Mesendoderm (in vitro differentiated cells): ENCODE measurements at regions not wholly inside any gene's neighbourhood (a gene's known extent, or its start where the extent isn't known, plus 50 kb on each side); places are given as distances from the start of the nearest gene placed in this dataset.

Experiments used
- DNase-seq: peaks from one replicate; pipeline ENCODE4 v3.0.0; 2013
- H2AK5ac ChIP-seq: 2 replicates; pipeline ENCODE4 v1.6.1; 2013; ENCODE audit warnings: low read length, inconsistent platforms
- H2BK120ac ChIP-seq: 2 replicates; pipeline ENCODE4 v1.6.1; 2013; ENCODE audit warnings: low read depth, mild to moderate bottlenecking, low read length, moderate library complexity, mixed read lengths
- H2BK15ac ChIP-seq: replicated peaks from 2 replicates; pipeline ENCODE4 v1.6.1; 2013; ENCODE audit warnings: low read depth, mild to moderate bottlenecking, moderate library complexity
- H2BK5ac ChIP-seq: 2 replicates; pipeline ENCODE4 v1.6.1; 2013; ENCODE audit warnings: low read length, inconsistent platforms
- H3K18ac ChIP-seq: 2 replicates; pipeline ENCODE4 v1.6.1; 2013; ENCODE audit warnings: mild to moderate bottlenecking, low read length, mixed read lengths
- H3K23ac ChIP-seq: one replicate; pipeline ENCODE4 v1.6.1; 2013; ENCODE audit warnings: low read length
- H3K27ac ChIP-seq: 2 replicates; pipeline ENCODE4 v1.5.1; 2013; ENCODE audit warnings: low read depth, mild to moderate bottlenecking, inconsistent platforms, low read length, moderate library complexity
- H3K27me3 ChIP-seq: 2 replicates; pipeline ENCODE4 v1.6.1; 2013; ENCODE audit warnings: low read length, control low read depth, mild to moderate bottlenecking, inconsistent platforms; ENCODE audit not compliant: insufficient read depth, poor library complexity
- H3K36me3 ChIP-seq: 2 replicates; pipeline ENCODE4 v1.6.1; 2013; ENCODE audit warnings: low read length, inconsistent platforms; ENCODE audit not compliant: control insufficient read depth, insufficient read depth
- H3K4ac ChIP-seq: one replicate; pipeline ENCODE4 v1.6.1; 2013; ENCODE audit warnings: low read depth, mild to moderate bottlenecking, low read length, moderate library complexity
- H3K4me1 ChIP-seq: 2 replicates; pipeline ENCODE4 v1.6.1; 2013; ENCODE audit warnings: low read depth, low read length, inconsistent platforms; ENCODE audit not compliant: control insufficient read depth
- H3K4me2 ChIP-seq: 2 replicates; pipeline ENCODE4 v1.6.1; 2013; ENCODE audit warnings: low read length
- H3K4me3 ChIP-seq: 2 replicates; pipeline ENCODE4 v1.5.1; 2013; ENCODE audit warnings: mild to moderate bottlenecking, low read length
- H3K56ac ChIP-seq: one replicate; pipeline ENCODE4 v1.6.1; 2013; ENCODE audit warnings: low read length
- H3K79me1 ChIP-seq: 2 replicates; pipeline ENCODE4 v1.6.1; 2013; ENCODE audit warnings: low read length, inconsistent platforms
- H3K79me2 ChIP-seq: 2 replicates; pipeline ENCODE4 v1.6.1; 2013; ENCODE audit warnings: mild to moderate bottlenecking, low read length; ENCODE audit not compliant: control insufficient read depth, insufficient read depth
- H3K9ac ChIP-seq: 2 replicates; pipeline ENCODE4 v1.6.1; 2013; ENCODE audit warnings: low read length, inconsistent platforms
- H4K5ac ChIP-seq: one replicate; pipeline ENCODE4 v1.6.1; 2013; ENCODE audit warnings: low read length
- H4K8ac ChIP-seq: one replicate; pipeline ENCODE4 v1.6.1; 2013; ENCODE audit warnings: low read depth, mild to moderate bottlenecking, control low read depth, low read length, moderate library complexity
- WGBS: extraction: QIAGEN DNeasy Blood & Tissue Kit; methylation state at CpG from one replicate; pipeline ENCODE4 v1.1.7; 2013; ENCODE audit warnings: low lambda C conversion rate, missing lambda C conversion rate; ENCODE audit not compliant: insufficient coverage; ENCODE audit errors: extremely low coverage; 5-methylcytosine and 5-hydroxymethylcytosine counted together

GRCh38 chr15:96733721-96734120 is 403.2 kb downstream of the NR2F2 start:
- H2BK120ac ChIP-seq: no peak overlapping the region
- no peak overlapping the region for H3K4me3 ChIP-seq
- no CpG with 5 or more reads among the region's 4 CpGs for WGBS
- no peaks in the 10 kb centered on the region for H3K79me1 ChIP-seq
- no peak overlapping the region for H2BK15ac ChIP-seq
- H2AK5ac ChIP-seq: no peak overlapping the region
- H4K5ac ChIP-seq: no peak overlapping the region
- H4K8ac ChIP-seq: no peak overlapping the region
- no peak overlapping the region for H3K9ac ChIP-seq
- no peak for DNase-seq
- H3K27me3 ChIP-seq: no peaks in the 10 kb centered on the region
- H3K18ac ChIP-seq: no peak overlapping the region
- no peaks in the 10 kb centered on the region for H3K36me3 ChIP-seq
- H3K4me2 ChIP-seq: no peak overlapping the region
- no peak overlapping the region for H3K4ac ChIP-seq
- no peaks in the 10 kb centered on the region for H3K79me2 ChIP-seq
- no peaks in the 10 kb centered on the region for H3K4me1 ChIP-seq
- H2BK5ac ChIP-seq: no peak overlapping the region
- no peak overlapping the region for H3K56ac ChIP-seq
- no peak overlapping the region for H3K27ac ChIP-seq
- no peak overlapping the region for H3K23ac ChIP-seq

- no peak overlapping the region for H4K8ac ChIP-seq
- H3K23ac ChIP-seq: no peak overlapping the region
- H3K36me3 ChIP-seq: no peaks in the 10 kb centered on the region
- H2BK5ac ChIP-seq: no peak overlapping the region
- no peak overlapping the region for H4K5ac ChIP-seq
- H3K27me3 ChIP-seq: no peaks in the 10 kb centered on the region
- no CpG with 5 or more reads among the region's 2 CpGs for WGBS
- H2AK5ac ChIP-seq: no peak overlapping the region
- no peak overlapping the region for H3K9ac ChIP-seq
- no peak overlapping the region for H3K4ac ChIP-seq
- H3K27ac ChIP-seq: no peak overlapping the region
- no peak overlapping the region for H3K4me3 ChIP-seq
- no peaks in the 10 kb centered on the region for H3K4me1 ChIP-seq
- no peak overlapping the region for H3K18ac ChIP-seq
- H3K4me2 ChIP-seq: no peak overlapping the region
- H3K56ac ChIP-seq: no peak overlapping the region
- DNase-seq: no peak
- H2BK120ac ChIP-seq: no peak overlapping the region
- H3K79me1 ChIP-seq: no peaks in the 10 kb centered on the region
- H2BK15ac ChIP-seq: no peak overlapping the region
- no peaks in the 10 kb centered on the region for H3K79me2 ChIP-seq
Observed at GRCh38 chr15:96735632-96736240, 405.2 kb downstream of the NR2F2 start.

GRCh38 chr15:96736384-96736783 is 405.9 kb downstream of the NR2F2 start:
- Histone ChIP-seq H4K5ac (no peak overlapping the region), H3K36me3 (no peaks in the 10 kb centered on the region), H2BK120ac (no peak overlapping the region), H3K27me3 (no peaks in the 10 kb centered on the region), H3K23ac (no peak overlapping the region), H3K4ac (no peak overlapping the region), H3K4me3 (no peak overlapping the region), H3K79me2 (no peaks in the 10 kb centered on the region), H3K18ac (no peak overlapping the region), H3K56ac (no peak overlapping the region), H3K9ac (no peak overlapping the region), H3K4me1 (no peaks in the 10 kb centered on the region), H4K8ac (no peak overlapping the region), H2AK5ac (no peak overlapping the region), H3K79me1 (no peaks in the 10 kb centered on the region), H2BK15ac (no peak overlapping the region), H3K4me2 (no peak overlapping the region), H2BK5ac (no peak overlapping the region), H3K27ac (no peak overlapping the region)
- DNase-seq: no peak
- WGBS: no CpG with 5 or more reads among the region's 2 CpGs

- Histone ChIP-seq H4K5ac (no peak overlapping the region), H2BK120ac (no peak overlapping the region), H2AK5ac (no peak overlapping the region), H2BK15ac (no peak overlapping the region), H2BK5ac (no peak overlapping the region), H3K4me2 (no peak overlapping the region), H3K18ac (no peak overlapping the region), H3K79me1 (no peaks in the 10 kb centered on the region), H3K27ac (no peak overlapping the region), H4K8ac (no peak overlapping the region), H3K27me3 (no peaks in the 10 kb centered on the region), H3K9ac (no peak overlapping the region), H3K4me1 (no peaks in the 10 kb centered on the region), H3K79me2 (no peaks in the 10 kb centered on the region), H3K23ac (no peak overlapping the region), H3K4me3 (no peak overlapping the region), H3K56ac (no peak overlapping the region), H3K4ac (no peak overlapping the region), H3K36me3 (no peaks in the 10 kb centered on the region)
- no peak for DNase-seq
- no CpG with 5 or more reads among the region's 6 CpGs for WGBS
Observed at GRCh38 chr15:96737408-96737807, 406.9 kb downstream of the NR2F2 start.

GRCh38 chr15:96746665-96747064 is 416.2 kb downstream of the NR2F2 start:
- H4K8ac ChIP-seq: no peak overlapping the region
- no peak overlapping the region for H2BK15ac ChIP-seq
- no peaks in the 10 kb centered on the region for H3K36me3 ChIP-seq
- H3K79me1 ChIP-seq: no peaks in the 10 kb centered on the region
- H3K56ac ChIP-seq: no peak overlapping the region
- no peak overlapping the region for H3K18ac ChIP-seq
- no peak overlapping the region for H3K23ac ChIP-seq
- H3K4me2 ChIP-seq: no peak overlapping the region
- no peak overlapping the region for H2AK5ac ChIP-seq
- H3K9ac ChIP-seq: no peak overlapping the region
- no peak overlapping the region for H2BK120ac ChIP-seq
- WGBS: no CpG with 5 or more reads among the region's 4 CpGs
- H3K4me3 ChIP-seq: no peak overlapping the region
- H3K79me2 ChIP-seq: no peaks in the 10 kb centered on the region
- H3K4ac ChIP-seq: no peak overlapping the region
- no peak overlapping the region for H2BK5ac ChIP-seq
- DNase-seq: no peak
- H3K4me1 ChIP-seq: no peaks in the 10 kb centered on the region
- H3K27me3 ChIP-seq: no peaks in the 10 kb centered on the region
- H4K5ac ChIP-seq: no peak overlapping the region
- no peak overlapping the region for H3K27ac ChIP-seq

- no peak overlapping the region for H3K23ac ChIP-seq
- H2BK5ac ChIP-seq: no peak overlapping the region
- no peak overlapping the region for H3K4me3 ChIP-seq
- no peak overlapping the region for H3K18ac ChIP-seq
- no peaks in the 10 kb centered on the region for H3K36me3 ChIP-seq
- H2BK120ac ChIP-seq: no peak overlapping the region
- no peaks in the 10 kb centered on the region for H3K79me1 ChIP-seq
- WGBS: no CpG with 5 or more reads among the region's 4 CpGs
- no peaks in the 10 kb centered on the region for H3K27me3 ChIP-seq
- no peaks in the 10 kb centered on the region for H3K79me2 ChIP-seq
- H3K9ac ChIP-seq: no peak overlapping the region
- H3K56ac ChIP-seq: no peak overlapping the region
- no peaks in the 10 kb centered on the region for H3K4me1 ChIP-seq
- H2AK5ac ChIP-seq: no peak overlapping the region
- H4K5ac ChIP-seq: no peak overlapping the region
- no peak overlapping the region for H3K4me2 ChIP-seq
- no peak overlapping the region for H4K8ac ChIP-seq
- no peak overlapping the region for H3K4ac ChIP-seq
- DNase-seq: no peak
- H2BK15ac ChIP-seq: no peak overlapping the region
- H3K27ac ChIP-seq: no peak overlapping the region
Observed at GRCh38 chr15:96747291-96747690, 416.8 kb downstream of the NR2F2 start.
